ENCODE measurements at regions not wholly inside any gene's neighbourhood (a gene's known extent, or its start where the extent isn't known, plus 50 kb on each side); places are given as distances from the start of the nearest gene placed in this dataset.

DNA sequence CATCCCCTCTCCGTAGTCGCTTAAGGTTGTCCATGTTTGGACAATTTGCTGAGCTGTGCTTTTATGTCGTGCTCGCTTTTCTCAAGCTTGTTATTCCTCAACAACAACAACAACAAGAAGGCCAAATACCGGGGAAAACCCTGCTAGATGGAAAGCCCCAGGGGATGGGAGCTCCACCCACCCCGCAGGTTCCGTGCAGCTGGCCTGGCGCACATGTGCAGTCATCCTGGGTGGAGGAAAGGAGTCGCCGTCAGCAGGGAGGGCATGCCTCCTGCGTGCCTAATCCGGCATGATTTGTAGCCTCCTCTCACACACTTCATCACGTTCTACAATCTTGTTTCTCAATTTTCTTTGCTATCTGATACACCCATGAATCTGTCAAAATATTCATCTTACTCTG is 87.4 kb upstream of the SALL3 start:
- WGBS, 2 experiments (ENCODE audit: insufficient coverage in 2 of 2): 92 to 100% methylated on average over 9 to 10 of the region's 13 CpGs
- Histone ChIP-seq H3K36me3 (ENCODE audit: control insufficient read depth, insufficient read depth, low read length) (no peaks in the 10 kb centered on the region), H3K27ac (ENCODE audit: low read depth, low read length, severe bottlenecking) (no peak overlapping the region), H3K9me3 (ENCODE audit: control insufficient read depth, low read length) (peaks cover 11% of the 10 kb centered on the region), H3K4me1 (ENCODE audit: control insufficient read depth, insufficient read depth, low read length, poor library complexity, severe bottlenecking) (no peaks in the 10 kb centered on the region), H3K4me3 (ENCODE audit: extremely low read depth, insufficient read depth, low read length, poor library complexity, severe bottlenecking) (no peak overlapping the region)

DNA sequence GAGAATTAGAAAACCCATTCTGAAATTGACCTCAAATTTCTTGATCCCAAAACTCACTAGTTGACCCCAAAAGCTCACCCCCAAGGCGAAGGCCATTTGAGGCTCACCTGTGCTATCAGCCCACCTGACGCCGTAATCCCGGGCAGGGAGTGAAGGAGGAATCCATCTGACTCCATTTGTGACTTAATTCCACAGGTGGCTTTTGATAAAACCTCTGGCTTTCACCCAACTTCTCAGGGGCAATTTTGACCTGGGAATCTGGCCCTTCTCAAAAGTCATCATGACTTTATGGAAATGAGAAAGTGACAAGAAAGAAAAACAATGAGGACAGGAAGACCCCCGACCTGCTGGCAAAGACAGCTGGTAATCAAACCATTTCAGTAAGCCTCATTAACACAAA is 86.9 kb upstream of the SALL3 start:
- H3K4me3 ChIP-seq (ENCODE audit: extremely low read depth, insufficient read depth, low read length, poor library complexity, severe bottlenecking): no peak overlapping the region
- H3K4me1 ChIP-seq (ENCODE audit: control insufficient read depth, insufficient read depth, low read length, poor library complexity, severe bottlenecking): no peaks in the 10 kb centered on the region
- no peak overlapping the region for H3K27ac ChIP-seq (ENCODE audit: low read depth, low read length, severe bottlenecking)
- H3K9me3 ChIP-seq (ENCODE audit: control insufficient read depth, low read length): peaks cover 11% of the 10 kb centered on the region
- 100% methylated on average over 2 to 3 of the region's 5 CpGs for WGBS, 2 experiments (ENCODE audit: insufficient coverage in 2 of 2)
- no peaks in the 10 kb centered on the region for H3K36me3 ChIP-seq (ENCODE audit: control insufficient read depth, insufficient read depth, low read length)

DNA sequence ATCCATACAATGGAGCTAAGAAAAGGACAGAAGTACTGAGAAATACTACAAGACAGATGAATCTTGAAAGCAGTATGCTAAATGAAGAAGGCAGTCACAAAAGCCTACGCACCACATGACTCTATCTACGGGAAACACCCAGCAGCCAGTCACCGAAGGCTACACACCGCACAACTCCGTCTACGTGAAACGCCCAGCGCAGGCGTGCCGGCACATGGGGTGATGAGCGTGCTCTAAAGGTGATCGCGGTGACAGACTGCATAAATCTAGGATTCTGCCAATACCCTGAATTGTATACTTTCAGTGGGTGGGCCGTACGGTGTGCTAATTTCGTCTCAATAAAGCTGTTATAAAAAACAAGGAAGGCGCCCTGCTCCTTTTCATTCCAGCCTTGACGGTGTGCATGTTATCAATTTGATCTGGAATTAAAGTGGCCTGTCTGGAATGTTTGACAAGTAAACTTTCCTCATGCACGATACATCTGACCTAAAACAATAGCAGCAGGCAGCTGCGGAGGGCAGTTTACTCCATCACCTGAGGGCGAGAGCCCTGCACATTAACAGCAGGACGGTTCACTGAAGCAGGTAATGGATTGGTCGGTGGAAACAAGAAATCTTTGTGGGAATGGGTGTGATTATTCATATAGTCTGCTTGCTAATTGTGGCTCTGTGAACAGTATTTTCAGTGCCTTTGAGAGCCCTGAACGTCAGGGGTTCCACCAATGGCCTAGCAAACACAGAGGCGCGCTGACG is 86.2 kb upstream of the SALL3 start:
- no peaks in the 10 kb centered on the region for H3K4me1 ChIP-seq (ENCODE audit: control insufficient read depth, insufficient read depth, low read length, poor library complexity, severe bottlenecking)
- no peak overlapping the region for H3K27ac ChIP-seq (ENCODE audit: low read depth, low read length, severe bottlenecking)
- H3K9me3 ChIP-seq (ENCODE audit: control insufficient read depth, low read length): peaks cover 10% of the 10 kb centered on the region
- H3K36me3 ChIP-seq (ENCODE audit: control insufficient read depth, insufficient read depth, low read length): no peaks in the 10 kb centered on the region
- 93 to 96% methylated on average over 25 to 26 of the region's 27 CpGs for WGBS, 2 experiments (ENCODE audit: insufficient coverage in 2 of 2)
- no peak overlapping the region for H3K4me3 ChIP-seq (ENCODE audit: extremely low read depth, insufficient read depth, low read length, poor library complexity, severe bottlenecking)

DNA sequence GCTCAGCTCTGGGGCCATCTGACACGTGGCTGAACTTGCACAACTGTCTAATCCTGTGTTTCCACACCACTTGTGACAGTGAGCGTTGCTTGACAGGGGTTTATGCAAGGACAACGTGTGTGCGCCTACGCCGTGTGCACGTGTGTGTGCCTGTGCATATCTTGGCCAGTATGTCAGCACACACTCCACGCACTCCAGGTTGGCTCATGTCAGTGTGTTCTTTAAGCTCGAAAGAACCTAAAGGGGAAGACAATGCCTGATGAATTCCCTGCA is 85.6 kb upstream of the SALL3 start:
- Histone ChIP-seq H3K27ac (ENCODE audit: low read depth, low read length, severe bottlenecking) (no peak overlapping the region), H3K4me3 (ENCODE audit: extremely low read depth, insufficient read depth, low read length, poor library complexity, severe bottlenecking) (no peak overlapping the region), H3K36me3 (ENCODE audit: control insufficient read depth, insufficient read depth, low read length) (no peaks in the 10 kb centered on the region), H3K9me3 (ENCODE audit: control insufficient read depth, low read length) (peaks cover 5% of the 10 kb centered on the region), H3K4me1 (ENCODE audit: control insufficient read depth, insufficient read depth, low read length, poor library complexity, severe bottlenecking) (no peaks in the 10 kb centered on the region)
- 87 to 93% methylated on average over 9 of the region's 9 CpGs for WGBS, 2 experiments (ENCODE audit: insufficient coverage in 2 of 2)

DNA sequence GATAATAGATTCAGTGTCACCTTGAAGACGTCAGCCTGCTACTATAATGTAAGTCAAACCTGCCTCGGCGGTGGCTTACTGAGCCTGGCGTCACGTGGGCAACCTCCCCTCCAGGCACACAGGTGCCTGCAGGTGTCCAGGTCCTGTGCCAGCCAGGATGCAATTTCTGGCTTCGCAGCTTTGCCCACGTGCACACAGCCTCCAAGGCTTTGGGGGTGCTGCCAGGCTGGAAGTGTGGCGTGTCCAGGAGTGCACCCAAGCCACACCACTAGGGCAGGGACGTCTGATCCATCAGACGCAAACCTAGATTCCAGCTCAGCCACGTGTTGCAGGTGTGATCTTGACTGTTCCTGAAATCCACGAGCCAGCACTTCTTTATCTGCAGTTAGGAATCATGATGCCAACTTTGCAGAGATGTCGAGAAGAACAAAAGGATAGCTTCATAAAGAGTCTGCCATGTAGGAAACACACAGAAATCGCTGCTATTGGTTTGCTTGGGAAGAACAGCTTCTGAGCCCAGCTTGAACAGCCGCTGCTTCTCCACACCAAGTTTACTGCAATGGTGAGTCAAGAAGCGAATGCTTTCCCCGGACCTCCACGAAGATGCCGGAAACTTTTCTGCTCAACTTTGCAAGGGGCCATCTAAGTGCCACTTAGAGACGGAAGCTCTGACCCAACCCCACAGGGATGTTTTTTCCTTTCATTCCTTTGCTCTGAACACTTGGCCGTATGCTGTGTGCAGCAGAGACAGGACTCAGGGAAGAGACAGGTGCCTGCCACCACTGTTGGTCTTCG is 84.2 kb upstream of the SALL3 start:
- WGBS, 2 experiments (ENCODE audit: insufficient coverage in 2 of 2): 89 to 92% methylated on average over 19 of the region's 22 CpGs
- no peaks in the 10 kb centered on the region for H3K9me3 ChIP-seq (ENCODE audit: control insufficient read depth, low read length)
- H3K36me3 ChIP-seq (ENCODE audit: control insufficient read depth, insufficient read depth, low read length): no peaks in the 10 kb centered on the region
- no peaks in the 10 kb centered on the region for H3K4me1 ChIP-seq (ENCODE audit: control insufficient read depth, insufficient read depth, low read length, poor library complexity, severe bottlenecking)
- H3K27ac ChIP-seq (ENCODE audit: low read depth, low read length, severe bottlenecking): no peak overlapping the region
- H3K4me3 ChIP-seq (ENCODE audit: extremely low read depth, insufficient read depth, low read length, poor library complexity, severe bottlenecking): no peak overlapping the region

DNA sequence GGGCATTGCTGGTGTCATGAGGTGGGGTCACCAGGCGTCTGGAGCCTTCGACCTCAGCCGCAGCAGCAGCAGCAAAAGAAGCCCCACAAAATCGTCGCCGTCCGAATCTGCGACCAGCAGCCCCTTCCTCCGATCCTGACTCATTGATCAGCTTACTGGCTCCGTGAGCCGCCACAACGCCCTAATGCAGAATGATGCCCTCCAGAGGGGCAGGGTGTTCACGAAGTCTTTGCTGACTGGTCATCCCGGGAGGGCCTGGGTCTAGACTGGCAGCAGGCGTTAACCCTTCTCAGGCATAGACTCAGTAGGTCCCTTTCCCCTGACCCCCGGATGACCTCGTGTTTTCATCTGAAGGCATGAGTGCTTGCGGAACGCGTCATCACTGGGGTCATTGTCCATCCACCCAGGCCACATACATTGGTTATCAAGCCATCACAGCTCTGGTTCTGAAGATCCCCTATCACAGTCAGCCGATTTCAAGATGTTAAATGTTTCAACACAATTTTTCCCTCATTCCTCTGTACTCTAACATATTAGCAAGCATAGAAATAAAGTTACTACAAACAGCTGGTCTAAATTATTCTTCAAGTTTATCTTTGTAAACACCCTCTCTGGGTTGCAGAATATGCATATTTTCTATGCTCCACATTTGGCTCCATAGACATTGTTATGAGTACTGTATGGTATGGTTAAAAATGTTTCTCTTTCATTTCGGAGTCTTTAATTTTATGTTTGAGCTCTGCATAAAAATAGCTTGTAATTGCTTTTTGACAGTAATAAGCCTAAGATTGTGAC is 83.3 kb upstream of the SALL3 start:
- 88 to 94% methylated on average over 18 to 22 of the region's 22 CpGs for WGBS, 2 experiments (ENCODE audit: insufficient coverage in 2 of 2)

DNA sequence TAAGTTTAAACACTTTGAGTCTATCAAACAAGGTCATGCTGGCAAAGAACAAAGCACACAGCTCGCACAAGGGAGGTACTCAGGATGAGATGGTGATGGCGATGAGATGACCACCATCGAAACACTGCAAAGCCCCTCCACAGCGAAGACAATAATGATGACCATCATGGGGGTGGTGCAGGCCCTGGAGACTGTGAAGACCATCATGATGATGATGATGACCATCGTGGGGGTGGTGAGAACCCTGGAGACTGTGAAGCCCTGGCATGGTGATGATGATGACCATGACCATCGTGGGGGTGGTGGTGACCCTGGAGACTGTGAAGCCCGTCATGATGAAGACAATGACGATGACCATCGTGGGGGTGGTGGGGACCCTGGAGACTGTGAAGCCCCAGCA is 81.6 kb upstream of the SALL3 start:
- no peak overlapping the region for H3K4me3 ChIP-seq (ENCODE audit: extremely low read depth, insufficient read depth, low read length, poor library complexity, severe bottlenecking)
- H3K4me1 ChIP-seq (ENCODE audit: control insufficient read depth, insufficient read depth, low read length, poor library complexity, severe bottlenecking): no peaks in the 10 kb centered on the region
- H3K9me3 ChIP-seq (ENCODE audit: control insufficient read depth, low read length): no peaks in the 10 kb centered on the region
- H3K27ac ChIP-seq (ENCODE audit: low read depth, low read length, severe bottlenecking): no peak overlapping the region
- no peaks in the 10 kb centered on the region for H3K36me3 ChIP-seq (ENCODE audit: control insufficient read depth, insufficient read depth, low read length)
- 90% methylated on average over 8 to 9 of the region's 9 CpGs for WGBS, 2 experiments (ENCODE audit: insufficient coverage in 2 of 2)

More for the DNA sequence above, 83.3 kb upstream of the SALL3 start:
- no peak overlapping the region for H3K27ac ChIP-seq (ENCODE audit: low read depth, low read length, severe bottlenecking)
- H3K36me3 ChIP-seq (ENCODE audit: control insufficient read depth, insufficient read depth, low read length): no peaks in the 10 kb centered on the region
- H3K9me3 ChIP-seq (ENCODE audit: control insufficient read depth, low read length): no peaks in the 10 kb centered on the region
- H3K4me3 ChIP-seq (ENCODE audit: extremely low read depth, insufficient read depth, low read length, poor library complexity, severe bottlenecking): no peak overlapping the region
- H3K4me1 ChIP-seq (ENCODE audit: control insufficient read depth, insufficient read depth, low read length, poor library complexity, severe bottlenecking): no peaks in the 10 kb centered on the region

DNA sequence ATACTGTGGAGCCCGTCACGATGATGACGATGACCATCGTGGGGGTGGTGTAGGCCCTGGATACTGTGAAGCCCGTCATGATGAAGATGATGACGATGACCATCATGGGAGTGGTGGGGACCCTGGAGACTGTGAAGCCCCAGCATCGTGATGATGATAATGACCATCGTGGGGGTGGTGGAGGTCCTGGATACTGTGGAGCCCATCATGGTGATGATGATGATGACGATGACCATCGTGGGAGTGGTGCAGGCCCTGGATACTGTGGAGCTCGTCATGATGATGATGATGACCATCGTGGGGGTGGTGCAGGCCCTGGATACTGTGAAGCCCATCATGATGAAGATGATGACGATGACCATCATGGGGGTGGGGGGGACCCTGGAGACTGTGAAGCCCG is 81.0 kb upstream of the SALL3 start:
- H3K36me3 ChIP-seq (ENCODE audit: control insufficient read depth, insufficient read depth, low read length): no peaks in the 10 kb centered on the region
- no peak overlapping the region for H3K4me3 ChIP-seq (ENCODE audit: extremely low read depth, insufficient read depth, low read length, poor library complexity, severe bottlenecking)
- no peaks in the 10 kb centered on the region for H3K9me3 ChIP-seq (ENCODE audit: control insufficient read depth, low read length)
- WGBS, 2 experiments (ENCODE audit: insufficient coverage in 2 of 2): 90 to 94% methylated on average over 13 to 14 of the region's 14 CpGs
- H3K4me1 ChIP-seq (ENCODE audit: control insufficient read depth, insufficient read depth, low read length, poor library complexity, severe bottlenecking): no peaks in the 10 kb centered on the region
- no peak overlapping the region for H3K27ac ChIP-seq (ENCODE audit: low read depth, low read length, severe bottlenecking)

DNA sequence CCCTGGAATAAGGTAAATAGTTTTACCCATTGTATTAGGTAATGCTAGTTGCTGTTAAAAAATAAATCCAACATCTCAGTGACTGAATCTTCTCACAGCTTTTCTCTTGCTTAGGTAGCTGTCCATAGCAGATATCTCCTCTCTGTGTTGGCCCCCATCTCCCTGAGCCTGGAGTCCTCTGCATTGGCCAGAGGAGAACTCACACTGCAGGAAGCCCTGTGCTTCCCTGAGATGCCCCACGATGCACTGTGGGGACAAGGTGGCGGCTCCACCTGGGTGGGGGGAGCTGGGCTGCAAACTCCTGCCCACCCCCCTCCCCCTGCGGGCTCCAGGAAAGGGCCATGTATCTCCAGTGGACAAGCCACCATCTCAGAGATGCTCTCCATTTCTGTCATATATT is 80.4 kb upstream of the SALL3 start:
- H3K27ac ChIP-seq (ENCODE audit: low read depth, low read length, severe bottlenecking): no peak overlapping the region
- H3K36me3 ChIP-seq (ENCODE audit: control insufficient read depth, insufficient read depth, low read length): no peaks in the 10 kb centered on the region
- 88 to 92% methylated on average over 1 to 2 of the region's 3 CpGs for WGBS, 2 experiments (ENCODE audit: insufficient coverage in 2 of 2)
- H3K4me1 ChIP-seq (ENCODE audit: control insufficient read depth, insufficient read depth, low read length, poor library complexity, severe bottlenecking): no peaks in the 10 kb centered on the region
- H3K9me3 ChIP-seq (ENCODE audit: control insufficient read depth, low read length): no peaks in the 10 kb centered on the region
- H3K4me3 ChIP-seq (ENCODE audit: extremely low read depth, insufficient read depth, low read length, poor library complexity, severe bottlenecking): no peak overlapping the region

DNA sequence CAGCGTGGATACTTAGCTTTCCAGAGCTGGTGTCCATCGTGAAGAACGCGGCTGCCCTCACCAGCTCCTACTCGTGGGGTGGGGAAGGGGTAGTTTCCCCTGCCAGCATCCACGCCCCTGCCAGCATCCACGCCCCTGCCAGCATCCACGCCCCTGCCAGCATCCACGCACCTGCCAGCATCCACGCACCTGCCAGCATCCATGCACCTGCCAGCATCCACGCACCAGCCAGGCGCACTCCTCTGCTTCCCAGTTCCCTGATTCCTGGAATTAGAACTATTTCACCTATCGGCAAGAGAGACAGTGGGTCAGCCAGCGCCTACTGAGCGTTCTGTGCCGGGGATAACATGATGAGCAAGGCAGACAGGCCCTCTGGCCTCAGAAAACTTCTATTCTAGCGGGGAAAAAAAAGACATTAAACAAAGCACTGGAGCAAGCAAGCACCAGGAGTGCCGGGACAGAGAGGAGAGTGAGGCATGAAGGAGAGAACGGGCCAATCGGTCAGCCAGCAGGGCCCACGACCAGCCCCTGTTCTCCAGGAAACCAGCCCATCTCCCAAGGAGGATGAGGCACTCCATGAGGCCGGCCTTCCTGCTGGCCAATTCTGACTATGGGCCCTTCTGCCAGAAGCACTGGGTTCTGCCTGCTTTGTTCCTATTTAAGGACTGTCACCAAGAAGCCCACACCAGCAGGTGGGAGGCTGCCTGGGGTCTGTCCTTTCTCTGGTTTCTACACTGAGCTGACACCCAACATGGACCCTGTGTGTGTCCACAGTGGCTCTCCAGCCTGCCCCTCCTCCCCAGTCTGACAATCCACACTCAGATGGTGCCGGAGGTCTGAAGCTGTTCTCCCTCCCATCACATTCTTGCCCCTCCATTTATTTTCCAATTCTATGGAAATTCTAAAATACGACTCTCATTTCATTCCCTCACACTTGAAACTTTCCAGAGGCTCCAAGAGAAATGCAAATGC is 78.4 kb upstream of the SALL3 start:
- H3K36me3 ChIP-seq (ENCODE audit: control insufficient read depth, insufficient read depth, low read length): no peaks in the 10 kb centered on the region
- no peaks in the 10 kb centered on the region for H3K4me1 ChIP-seq (ENCODE audit: control insufficient read depth, insufficient read depth, low read length, poor library complexity, severe bottlenecking)
- 87% methylated on average over 15 to 22 of the region's 24 CpGs for WGBS, 2 experiments (ENCODE audit: insufficient coverage in 2 of 2)
- H3K9me3 ChIP-seq (ENCODE audit: control insufficient read depth, low read length): no peaks in the 10 kb centered on the region
- no peak overlapping the region for H3K27ac ChIP-seq (ENCODE audit: low read depth, low read length, severe bottlenecking)
- H3K4me3 ChIP-seq (ENCODE audit: extremely low read depth, insufficient read depth, low read length, poor library complexity, severe bottlenecking): no peak overlapping the region

Measured in mesodermal cell (in vitro differentiated cells).